ENCODE measurements at regions not wholly inside any gene's neighbourhood (a gene's known extent, or its start where the extent isn't known, plus 50 kb on each side); places are given as distances from the start of the nearest gene placed in this dataset.
"Not testable (repeated sequence)": the region's sequence is repeated elsewhere in the genome, so short reads cannot be mapped to it uniquely, and the experiment has no call there.

DNA sequence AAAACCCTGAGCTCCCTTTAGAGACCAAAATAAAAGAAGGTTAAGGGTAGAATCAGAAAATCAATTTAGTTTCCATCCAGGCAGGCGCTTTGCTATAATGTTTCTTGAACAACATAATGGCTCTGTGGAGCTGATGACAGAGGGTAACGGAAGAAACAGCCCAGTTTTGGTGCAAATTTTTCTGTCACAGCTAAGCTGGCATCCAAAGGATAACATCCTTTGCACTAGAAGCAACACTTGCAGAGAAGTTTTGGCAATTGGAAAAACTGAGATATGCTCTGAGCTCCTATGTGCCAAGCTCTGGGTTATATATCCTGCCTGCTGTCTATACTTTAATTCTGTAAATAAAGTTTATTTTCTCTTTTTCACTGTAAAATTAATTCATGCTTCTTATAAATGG is 495.3 kb upstream of the API5 start:
- DNase-seq (ENCODE audit: low read depth) = no peak

GRCh38 chr11:42819126-42819525 is 492.7 kb upstream of the API5 start:
- DNase-seq (ENCODE audit: low read depth) = no peak

GRCh38 chr11:42822188-42822587 is 489.6 kb upstream of the API5 start:
- not testable (repeated sequence) for DNase-seq (ENCODE audit: low read depth)

DNA sequence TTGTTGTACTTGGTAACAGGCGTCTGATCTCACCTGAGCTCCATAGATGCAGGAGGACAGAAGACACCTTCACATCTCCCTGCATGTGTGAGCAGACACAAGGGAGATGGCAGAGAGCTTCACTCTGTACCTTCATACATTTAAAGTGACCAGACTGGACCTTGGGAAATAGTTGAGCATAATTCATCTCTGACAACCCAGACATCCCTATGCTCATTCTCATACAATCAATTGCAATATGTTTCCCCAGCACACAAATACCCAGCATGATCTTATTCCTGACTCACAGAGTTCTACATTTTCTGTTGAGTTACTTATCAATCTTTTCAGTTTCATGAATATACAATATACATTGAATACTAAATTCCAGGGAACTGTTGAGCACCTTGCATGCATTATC is 488.2 kb upstream of the API5 start:
- no peak for DNase-seq (ENCODE audit: low read depth)

DNA sequence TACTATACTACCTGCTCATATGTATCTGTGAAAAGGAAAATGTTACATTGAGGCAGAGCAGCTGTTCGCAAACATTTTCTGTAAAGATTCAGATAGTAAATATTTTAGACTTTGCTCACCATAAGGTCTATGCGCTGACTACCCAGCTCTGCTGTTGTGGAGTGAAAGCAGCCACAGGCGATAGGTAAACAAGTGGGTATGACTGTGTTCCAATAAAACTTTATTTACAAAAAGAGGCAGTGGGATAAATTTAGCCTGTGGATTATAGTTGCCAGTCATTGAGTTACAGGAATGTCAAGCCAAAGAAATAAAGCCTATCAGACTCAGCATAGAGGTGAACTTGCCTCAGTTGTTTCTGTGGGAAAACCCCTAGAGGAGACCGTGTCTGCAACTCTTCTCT is 487.7 kb upstream of the API5 start:
- no peak for DNase-seq (ENCODE audit: low read depth)

- no peak for DNase-seq (ENCODE audit: low read depth)
Observed at GRCh38 chr11:42825598-42825997, 486.2 kb upstream of the API5 start.

DNA sequence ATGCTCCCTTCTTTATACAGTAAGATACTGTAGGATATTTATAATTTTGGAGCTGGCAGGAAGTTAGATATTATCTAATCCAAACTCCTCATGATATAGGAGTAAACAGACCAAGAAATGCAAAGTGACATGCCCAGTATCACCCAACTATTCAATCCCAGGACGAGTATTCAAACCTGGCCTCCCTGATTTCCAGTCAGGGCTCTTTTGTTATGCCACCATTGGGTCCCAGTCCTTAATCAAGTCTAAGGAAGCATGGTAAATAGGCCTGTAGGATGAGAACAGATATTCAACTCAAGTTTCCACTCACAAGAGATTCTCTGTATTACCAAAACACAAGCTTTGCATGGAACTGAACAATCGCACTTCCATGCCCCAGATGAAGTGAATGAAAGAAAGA is 484.0 kb upstream of the API5 start:
- DNase-seq (ENCODE audit: low read depth) = no peak

DNA sequence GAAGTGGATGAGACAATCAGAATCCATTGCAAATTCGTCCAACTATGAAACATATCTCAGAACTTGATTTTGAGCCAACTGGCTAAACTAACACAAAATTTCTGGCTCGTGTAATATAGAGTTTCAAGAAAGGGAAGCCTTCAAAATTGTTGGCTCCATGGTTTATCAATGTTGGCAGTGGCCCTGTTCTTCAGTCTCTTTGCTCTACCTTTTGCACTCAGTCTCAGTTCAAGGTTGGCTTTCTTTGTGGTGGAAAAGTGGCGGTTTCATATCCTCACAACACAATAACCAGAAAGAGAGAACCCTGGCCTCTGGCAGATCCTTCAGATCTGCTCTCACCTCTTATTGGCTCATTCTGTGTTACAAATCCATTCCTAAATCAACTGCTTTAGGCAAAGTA is 473.8 kb upstream of the API5 start:
- no peak for DNase-seq (ENCODE audit: low read depth)

GRCh38 chr11:42840176-42840829 is 471.5 kb upstream of the API5 start:
- DNase-seq (ENCODE audit: low read depth) = no peak

DNA sequence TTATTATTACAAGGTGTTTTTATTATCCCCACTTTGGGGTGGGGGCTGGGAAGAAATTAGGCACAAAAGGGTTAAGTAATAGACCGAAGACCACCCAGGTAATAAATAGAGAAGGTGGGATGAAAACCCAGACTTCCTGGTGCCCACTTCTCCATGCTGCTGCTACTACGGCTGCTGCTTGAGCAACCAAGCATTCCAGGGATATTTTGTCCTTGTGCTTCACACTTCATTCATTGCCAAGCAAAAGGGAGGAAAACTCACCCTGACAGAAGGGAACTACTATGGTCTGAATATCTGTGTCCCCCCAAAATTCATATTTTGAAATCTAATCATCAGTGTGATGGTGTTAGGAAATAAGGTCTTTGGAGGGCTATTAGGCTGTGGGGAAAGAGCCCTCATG is 470.9 kb upstream of the API5 start:
- DNase-seq (ENCODE audit: low read depth) = no peak

GRCh38 chr11:42841556-42841955 is 470.2 kb upstream of the API5 start:
- no peak for DNase-seq (ENCODE audit: low read depth)

GRCh38 chr11:42849362-42849761 is 462.4 kb upstream of the API5 start:
- DNase-seq (ENCODE audit: low read depth) = no peak

DNA sequence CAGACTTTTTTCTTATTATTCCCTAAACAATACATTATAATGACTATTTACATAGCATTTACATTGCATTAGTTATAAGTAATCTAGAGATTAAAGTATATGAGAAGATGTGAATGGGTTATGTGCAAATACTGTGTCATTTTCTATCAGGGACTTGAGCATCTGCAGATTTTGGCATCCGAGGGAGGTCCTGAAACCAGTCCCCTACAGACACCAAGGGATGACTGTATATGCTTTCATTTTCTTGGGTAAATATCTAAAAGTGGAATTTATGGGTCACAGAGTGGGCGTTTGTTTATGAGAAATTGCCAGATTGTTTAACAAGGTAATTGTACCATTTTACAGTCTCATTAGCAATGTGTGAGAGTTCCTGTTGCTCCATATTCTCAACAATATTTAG is 454.5 kb upstream of the API5 start:
- no peak for DNase-seq (ENCODE audit: low read depth)

DNA sequence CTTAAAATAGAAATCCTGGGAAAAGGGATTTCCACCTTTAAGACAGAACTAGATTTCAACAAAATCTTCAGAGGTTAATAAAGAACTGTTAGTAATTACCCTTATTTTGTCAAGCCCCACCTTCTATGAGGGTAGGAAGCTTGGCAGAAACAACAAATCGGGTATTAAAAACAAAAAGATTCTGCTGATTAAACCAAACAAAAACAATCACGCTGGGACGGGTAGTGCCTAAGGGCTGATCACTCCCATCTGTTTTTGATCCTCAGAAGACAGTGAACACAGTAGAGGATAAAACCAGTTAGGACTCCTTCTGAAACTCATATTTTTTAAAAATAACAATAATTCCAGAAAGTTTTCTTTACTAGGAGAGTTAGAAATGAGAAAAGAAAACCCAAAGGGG is 441.3 kb upstream of the API5 start:
- DNase-seq (ENCODE audit: low read depth) = no peak

DNA sequence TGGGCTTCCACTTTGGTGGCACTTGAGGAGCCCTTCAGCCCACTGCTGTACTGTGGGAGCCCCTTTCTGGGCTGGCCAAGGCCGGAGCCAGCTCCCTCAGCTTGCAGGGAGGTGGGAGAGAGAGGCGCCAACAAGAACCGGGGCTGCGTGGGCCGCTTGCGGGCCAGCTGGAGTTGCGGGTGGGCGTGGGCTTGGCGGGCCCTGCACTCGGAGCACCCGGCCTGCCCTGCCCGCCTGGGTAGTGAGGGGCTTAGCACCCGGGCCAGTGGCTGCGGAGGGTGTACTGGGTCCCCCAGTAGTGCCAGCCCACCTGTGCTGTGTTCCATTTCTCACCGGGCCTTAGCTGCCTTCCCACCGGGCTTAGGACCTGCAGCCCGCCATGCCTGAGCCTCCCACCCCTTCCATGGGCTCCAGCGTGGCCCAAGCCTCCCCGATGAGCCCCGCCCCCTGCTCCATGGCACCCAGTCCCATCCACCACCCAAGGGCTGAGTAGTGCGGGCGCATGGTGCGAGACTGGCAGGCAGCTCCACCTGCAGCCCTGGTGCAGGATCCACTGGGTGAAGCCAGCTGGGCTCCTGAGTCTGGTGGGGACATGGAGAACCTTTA is 437.9 kb upstream of the API5 start:
- not testable (repeated sequence) for DNase-seq (ENCODE audit: low read depth)

DNA sequence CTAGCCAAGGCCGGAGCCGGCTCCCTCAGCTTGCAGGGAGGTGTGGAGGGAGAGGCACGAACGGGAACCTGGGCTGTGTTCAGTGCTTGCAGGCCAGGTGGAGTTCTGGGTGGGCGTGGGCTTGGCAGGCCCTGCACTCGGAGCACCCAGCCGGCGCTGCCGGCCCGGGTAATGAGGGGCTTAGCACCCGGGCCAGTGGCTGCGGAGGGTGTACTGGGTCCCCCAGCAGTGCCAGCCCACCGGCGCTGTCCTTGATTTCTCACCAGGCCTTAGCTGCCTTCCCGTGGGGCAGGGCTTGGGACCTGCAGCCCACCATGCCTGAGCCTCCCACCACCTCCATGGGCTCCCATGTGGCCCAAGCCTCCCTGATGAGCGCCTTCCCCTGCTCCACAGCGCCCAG is 430.5 kb upstream of the API5 start:
- DNase-seq (ENCODE audit: low read depth) = not testable (repeated sequence)

- no peak for DNase-seq (ENCODE audit: low read depth)
Observed at GRCh38 chr11:42890773-42891172, 421.0 kb upstream of the API5 start.

GRCh38 chr11:42901084-42901483 is 410.7 kb upstream of the API5 start:
- DNase-seq (ENCODE audit: low read depth) = no peak

DNA sequence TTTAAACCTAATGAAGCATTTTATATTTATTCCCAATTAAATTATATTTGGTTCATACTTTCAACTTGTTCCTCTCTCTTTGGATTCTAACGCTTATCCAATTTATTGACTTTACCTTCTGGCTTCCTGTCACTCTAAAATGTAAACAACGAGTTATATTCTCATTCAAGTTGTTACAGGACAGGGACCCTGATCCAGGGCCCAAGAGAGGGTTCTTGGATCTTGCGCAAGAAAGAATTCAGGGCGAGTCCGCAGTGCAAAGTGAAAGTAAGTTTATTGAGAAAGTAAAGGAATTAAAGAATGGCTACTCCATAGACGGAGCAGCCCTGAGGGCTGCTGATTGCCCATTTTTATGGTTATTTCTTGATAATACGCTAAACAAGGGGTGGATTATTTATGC is 405.6 kb upstream of the API5 start:
- no peak for DNase-seq (ENCODE audit: low read depth)

- no peak for DNase-seq (ENCODE audit: low read depth)
Observed at GRCh38 chr11:42913731-42914130, 398.1 kb upstream of the API5 start.

- DNase-seq (ENCODE audit: low read depth) = no peak
Observed at GRCh38 chr11:42923651-42924050, 388.1 kb upstream of the API5 start.

DNA sequence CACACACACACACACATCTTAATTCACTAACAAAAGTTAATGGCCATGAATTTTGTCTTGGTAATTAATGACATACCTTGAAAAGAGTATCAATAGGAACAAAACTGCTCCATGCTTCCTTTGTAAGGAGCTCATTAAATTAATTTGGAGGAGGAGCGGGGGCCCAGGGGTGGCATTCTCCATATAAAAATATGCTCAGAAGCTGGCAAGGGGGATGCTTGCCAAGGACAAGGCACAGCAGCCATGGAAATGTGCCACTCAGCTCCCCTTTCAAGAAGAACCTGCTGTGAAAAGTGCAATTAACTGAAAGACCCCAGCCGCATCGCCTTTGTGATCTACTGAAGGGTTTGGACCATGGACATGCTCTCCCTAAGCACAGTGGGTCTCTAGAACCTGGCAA is 385.9 kb upstream of the API5 start:
- DNase-seq (ENCODE audit: low read depth) = no peak

DNA sequence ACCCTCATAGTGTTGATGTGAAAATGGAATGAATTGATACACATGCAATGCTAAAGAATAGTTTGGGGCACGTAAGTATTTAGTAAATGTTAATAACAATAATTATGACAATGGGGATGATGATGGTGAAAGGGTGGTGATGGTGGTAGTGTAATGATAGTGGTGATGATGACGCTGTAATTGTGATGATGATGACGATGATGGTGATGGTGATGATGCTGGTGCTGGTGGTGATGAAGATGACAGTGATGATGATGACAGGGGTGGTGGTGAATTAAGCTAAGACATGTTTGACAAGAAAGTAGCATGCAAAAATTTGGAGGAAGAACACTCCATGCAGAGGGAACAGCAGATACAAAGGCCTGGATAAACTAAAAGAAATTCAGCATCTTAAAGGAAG is 364.4 kb upstream of the API5 start:
- no peak for DNase-seq (ENCODE audit: low read depth)

All from HT1080 (cell line).